ENCODE measurements at regions not wholly inside any gene's neighbourhood (a gene's known extent, or its start where the extent isn't known, plus 50 kb on each side); places are given as distances from the start of the nearest gene placed in this dataset.

DNA sequence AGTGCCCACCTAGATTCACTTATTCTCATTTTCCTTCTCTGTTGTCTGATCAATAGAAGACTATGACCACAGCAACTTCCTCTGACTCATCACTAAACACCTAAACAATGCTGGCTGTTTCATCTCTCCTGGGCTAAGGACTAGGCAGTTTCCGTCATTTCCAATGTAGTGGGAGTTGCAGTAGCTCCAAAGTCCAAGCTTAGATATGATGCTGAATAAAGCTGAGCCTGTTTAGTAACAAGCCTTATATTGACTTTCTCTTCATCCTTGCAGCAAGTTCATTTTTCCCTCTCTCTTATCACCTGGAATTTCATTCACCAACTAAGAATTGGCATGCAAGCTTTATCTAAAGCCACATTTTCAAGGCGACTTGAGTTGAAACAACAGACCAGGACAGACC lies 53.5 kb upstream of the PCDH9 start:
- DNase-seq (ENCODE audit: low read depth), result no peak
- no peak overlapping the region for H3K4me3 ChIP-seq (ENCODE audit: low read depth, low read length)
- TF ChIP-seq, protein P1, sequence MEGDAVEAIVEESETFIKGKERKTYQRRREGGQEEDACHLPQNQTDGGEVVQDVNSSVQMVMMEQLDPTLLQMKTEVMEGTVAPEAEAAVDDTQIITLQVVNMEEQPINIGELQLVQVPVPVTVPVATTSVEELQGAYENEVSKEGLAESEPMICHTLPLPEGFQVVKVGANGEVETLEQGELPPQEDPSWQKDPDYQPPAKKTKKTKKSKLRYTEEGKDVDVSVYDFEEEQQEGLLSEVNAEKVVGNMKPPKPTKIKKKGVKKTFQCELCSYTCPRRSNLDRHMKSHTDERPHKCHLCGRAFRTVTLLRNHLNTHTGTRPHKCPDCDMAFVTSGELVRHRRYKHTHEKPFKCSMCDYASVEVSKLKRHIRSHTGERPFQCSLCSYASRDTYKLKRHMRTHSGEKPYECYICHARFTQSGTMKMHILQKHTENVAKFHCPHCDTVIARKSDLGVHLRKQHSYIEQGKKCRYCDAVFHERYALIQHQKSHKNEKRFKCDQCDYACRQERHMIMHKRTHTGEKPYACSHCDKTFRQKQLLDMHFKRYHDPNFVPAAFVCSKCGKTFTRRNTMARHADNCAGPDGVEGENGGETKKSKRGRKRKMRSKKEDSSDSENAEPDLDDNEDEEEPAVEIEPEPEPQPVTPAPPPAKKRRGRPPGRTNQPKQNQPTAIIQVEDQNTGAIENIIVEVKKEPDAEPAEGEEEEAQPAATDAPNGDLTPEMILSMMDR (IDR thresholded peaks at IDR 0.05; ENCODE audit: low read depth, low read length, missing control alignments), result no peak

DNA sequence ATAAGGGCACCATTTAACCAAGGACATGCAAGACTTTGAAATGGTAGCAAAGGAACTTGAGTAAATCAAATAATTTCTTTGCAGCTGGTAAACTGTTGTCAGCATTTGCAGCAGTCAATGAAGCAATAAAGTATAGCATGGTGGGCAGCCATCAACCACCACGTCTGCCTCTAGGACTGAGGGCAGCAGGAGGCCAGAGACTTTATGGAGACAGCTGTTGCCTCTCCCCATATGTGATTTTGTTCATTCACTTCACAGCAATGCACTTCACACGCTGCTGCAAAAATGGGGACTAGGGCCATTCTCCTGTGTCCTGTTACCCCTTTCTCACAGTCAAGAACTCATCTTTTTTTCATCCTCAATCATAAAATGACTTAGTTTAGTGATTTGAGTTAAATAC lies 51.3 kb upstream of the PCDH9 start:
- TF ChIP-seq, protein P1 (IDR thresholded peaks at IDR 0.05; ENCODE audit: low read depth, low read length, missing control alignments), result no peak
- no peak for DNase-seq (ENCODE audit: low read depth)
- H3K4me3 ChIP-seq (ENCODE audit: low read depth, low read length), result no peak overlapping the region

All from GM12864 (cell line).